ENCODE measurements at regions not wholly inside any gene's neighbourhood (a gene's known extent, or its start where the extent isn't known, plus 50 kb on each side); places are given as distances from the start of the nearest gene placed in this dataset.

GRCh38 chr19:27684293-27684692 is 1528.7 kb downstream of the UQCRFS1 start:
- POLR2A ChIA-PET: no interaction called here
- CTCF ChIA-PET: interaction anchor here (1.5 kb wide), 1 partner anchor 23 kb away, joined by 5 read pairs; no protein-coding TSS in a partner anchor
- no peak for DNase-seq (ENCODE audit: extremely low spot score)
- TF ChIP-seq CTCF (IDR thresholded peaks at IDR 0.05; ENCODE audit: control extremely low read depth, extremely low read depth, low read depth, missing control alignments): no peak

- no peak for DNase-seq (ENCODE audit: extremely low spot score)
- POLR2A ChIA-PET: no interaction called here
- CTCF ChIA-PET: no interaction called here
- TF ChIP-seq CTCF (IDR thresholded peaks at IDR 0.05; ENCODE audit: control extremely low read depth, extremely low read depth, low read depth, missing control alignments): no peak
These were observed 1531.0 kb downstream of the UQCRFS1 start for GRCh38 chr19:27681972-27682371.

DNA sequence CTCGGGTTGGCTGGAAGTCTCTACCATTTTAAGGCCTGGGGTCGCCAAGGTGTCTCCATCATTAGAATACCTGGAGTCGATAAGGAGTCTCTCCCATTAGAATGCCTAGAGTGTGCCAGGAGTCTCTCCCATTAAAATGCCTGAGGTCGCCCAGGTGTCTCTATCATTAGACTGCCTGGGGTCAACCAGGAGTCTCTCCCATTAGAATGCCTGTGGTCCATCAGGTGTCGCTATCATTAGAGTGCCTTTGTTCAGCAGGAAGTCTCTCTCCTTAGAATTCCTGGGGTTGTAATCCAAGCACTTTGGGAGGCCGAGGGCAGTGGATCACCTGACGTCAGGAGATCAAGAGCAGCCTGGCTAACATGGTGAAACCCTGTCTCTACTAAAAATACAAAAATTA is 1533.0 kb downstream of the UQCRFS1 start:
- TF ChIP-seq CTCF (IDR thresholded peaks at IDR 0.05; ENCODE audit: control extremely low read depth, extremely low read depth, low read depth, missing control alignments): no peak
- ChIA-PET CTCF (no interaction called here), POLR2A (no interaction called here)
- DNase-seq (ENCODE audit: extremely low spot score): no peak

DNA sequence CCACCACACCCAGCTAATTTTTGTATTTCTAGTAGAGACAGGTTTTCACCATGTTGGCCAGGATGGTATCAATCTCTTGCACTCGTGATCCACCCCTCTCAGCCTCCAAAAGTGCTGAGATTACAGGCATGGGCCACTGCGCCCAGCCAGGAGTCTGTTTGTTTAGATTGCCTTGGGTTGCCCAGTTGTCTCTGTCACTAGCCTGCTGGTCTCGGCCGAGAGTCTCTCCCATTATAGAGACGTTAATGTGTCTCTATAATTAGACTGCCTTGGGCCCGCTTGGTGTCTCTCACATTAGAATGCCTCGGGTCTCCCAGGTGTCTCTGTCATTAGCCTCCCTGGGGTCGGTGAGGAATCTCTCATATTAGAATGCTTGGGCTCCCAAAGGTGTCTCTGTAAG is 1533.6 kb downstream of the UQCRFS1 start:
- POLR2A ChIA-PET: no interaction called here
- no peak for DNase-seq (ENCODE audit: extremely low spot score)
- CTCF ChIA-PET: no interaction called here
- TF ChIP-seq CTCF (IDR thresholded peaks at IDR 0.05; ENCODE audit: control extremely low read depth, extremely low read depth, low read depth, missing control alignments): no peak

DNA sequence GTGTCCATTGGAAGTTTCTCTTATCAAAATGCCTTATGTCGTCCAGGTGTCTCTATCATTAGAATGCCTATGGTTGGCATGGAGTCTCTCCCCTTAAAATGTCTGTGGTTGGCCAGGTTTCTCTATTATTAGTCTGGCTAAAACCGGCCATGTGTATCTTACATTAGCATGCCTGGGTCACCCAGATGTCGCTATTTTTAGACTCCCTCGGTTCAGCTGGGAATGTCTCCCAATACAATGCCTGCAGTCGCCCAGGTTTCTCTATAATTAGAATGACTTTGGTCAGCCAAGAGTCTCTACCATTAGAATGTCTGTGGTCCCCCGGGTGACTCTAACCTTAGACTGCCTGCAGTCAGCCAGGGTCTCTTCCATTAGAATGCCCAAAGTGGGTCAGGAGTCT is 1536.1 kb downstream of the UQCRFS1 start:
- CTCF ChIA-PET: no interaction called here
- POLR2A ChIA-PET: no interaction called here
- no peak for DNase-seq (ENCODE audit: extremely low spot score)
- no peak for TF ChIP-seq CTCF (IDR thresholded peaks at IDR 0.05; ENCODE audit: control extremely low read depth, extremely low read depth, low read depth, missing control alignments)

DNA sequence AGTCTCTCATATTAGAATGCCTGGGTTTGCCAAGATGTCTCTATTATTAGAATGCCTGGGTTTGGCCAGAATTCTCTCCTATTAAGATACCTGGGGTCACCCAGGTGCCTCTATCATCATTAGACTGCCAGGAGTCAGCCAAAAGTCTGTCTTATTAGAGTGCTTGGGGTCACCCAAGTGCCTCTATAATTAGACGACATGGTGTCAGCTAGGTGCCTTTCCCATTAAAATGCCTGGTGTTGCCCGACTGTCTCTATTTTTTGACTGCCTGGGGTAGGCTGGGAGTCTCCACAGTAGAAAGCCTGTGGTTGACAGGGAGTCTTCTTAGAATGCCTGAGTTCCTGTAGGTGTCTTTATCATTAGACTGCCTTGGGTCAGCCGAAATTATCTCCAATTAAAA is 1536.6 kb downstream of the UQCRFS1 start:
- DNase-seq (ENCODE audit: extremely low spot score): no peak
- CTCF ChIA-PET: no interaction called here
- POLR2A ChIA-PET: no interaction called here
- no peak for TF ChIP-seq CTCF (IDR thresholded peaks at IDR 0.05; ENCODE audit: control extremely low read depth, extremely low read depth, low read depth, missing control alignments)

- no peak for TF ChIP-seq CTCF (IDR thresholded peaks at IDR 0.05; ENCODE audit: control extremely low read depth, extremely low read depth, low read depth, missing control alignments)
- POLR2A ChIA-PET: no interaction called here
- CTCF ChIA-PET: no interaction called here
- no peak for DNase-seq (ENCODE audit: extremely low spot score)
These were observed 1537.2 kb downstream of the UQCRFS1 start for GRCh38 chr19:27675771-27676170.
